ENCODE measurements at regions not wholly inside any gene's neighbourhood (a gene's known extent, or its start where the extent isn't known, plus 50 kb on each side); places are given as distances from the start of the nearest gene placed in this dataset.
A peak's percentile ranks its signal among the peaks of the same experiment; 100 is the strongest.

DNA sequence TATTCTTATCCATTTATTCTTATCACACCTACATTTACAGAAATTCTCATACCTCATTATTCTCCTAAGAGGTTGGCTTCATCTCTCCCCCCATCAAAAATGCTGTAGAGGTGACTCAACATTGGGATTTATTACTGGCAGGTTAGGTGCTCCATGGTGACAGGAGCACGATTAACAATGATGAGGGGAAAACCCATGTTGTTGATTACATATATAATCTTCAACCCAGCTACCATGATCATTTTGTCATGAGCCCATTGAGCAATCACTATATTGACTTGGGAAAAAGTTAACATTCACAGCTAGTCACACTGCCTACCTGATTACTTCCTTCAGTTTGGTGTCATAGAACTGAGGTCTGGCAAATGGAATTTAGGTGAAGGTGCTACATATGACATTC, 712.1 kb upstream of the CHRM3 start:
- DNase-seq (ENCODE audit: low read depth) = no peak
- Histone ChIP-seq H3K27me3 (replicated peaks; ENCODE audit: control insufficient read depth, insufficient read depth, low read length) (no peaks in the 10 kb centered on the region), H3K9ac (ENCODE audit: low read length) (no peak overlapping the region), H3K4me1 (ENCODE audit: control insufficient read depth, insufficient read depth, low read length) (no peaks in the 10 kb centered on the region), H3K36me3 (ENCODE audit: control insufficient read depth, insufficient read depth, low read length, severe bottlenecking) (no peaks in the 10 kb centered on the region), H3K9me3 (ENCODE audit: control insufficient read depth, low read length) (no peaks in the 10 kb centered on the region), H3K4me3 (ENCODE audit: low read length) (no peak overlapping the region)

DNA sequence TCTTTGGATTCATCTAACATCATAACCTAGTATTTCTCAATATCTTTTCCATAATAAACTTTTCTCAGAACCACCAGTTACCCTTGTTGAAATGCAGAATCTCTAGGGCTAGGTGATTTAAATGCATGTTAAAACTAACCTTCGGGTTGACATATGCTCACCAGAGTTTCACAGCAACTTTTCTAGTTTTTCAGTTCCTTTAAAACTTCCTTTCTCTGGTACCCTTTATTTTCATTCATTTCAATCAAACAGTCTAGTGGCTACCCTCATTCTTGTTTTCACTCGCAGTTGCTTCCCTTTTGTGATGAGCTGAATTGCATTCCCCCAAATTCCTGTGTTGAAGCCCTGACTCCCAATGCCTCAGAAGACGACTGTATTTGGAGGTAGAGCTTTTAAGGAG, 712.8 kb upstream of the CHRM3 start:
- Histone ChIP-seq H3K4me1 (ENCODE audit: control insufficient read depth, insufficient read depth, low read length) (no peaks in the 10 kb centered on the region), H3K4me3 (ENCODE audit: low read length) (no peak overlapping the region), H3K27me3 (replicated peaks; ENCODE audit: control insufficient read depth, insufficient read depth, low read length) (no peaks in the 10 kb centered on the region), H3K36me3 (ENCODE audit: control insufficient read depth, insufficient read depth, low read length, severe bottlenecking) (no peaks in the 10 kb centered on the region), H3K9ac (ENCODE audit: low read length) (no peak overlapping the region), H3K9me3 (ENCODE audit: control insufficient read depth, low read length) (no peaks in the 10 kb centered on the region)
- no peak for DNase-seq (ENCODE audit: low read depth)

DNA sequence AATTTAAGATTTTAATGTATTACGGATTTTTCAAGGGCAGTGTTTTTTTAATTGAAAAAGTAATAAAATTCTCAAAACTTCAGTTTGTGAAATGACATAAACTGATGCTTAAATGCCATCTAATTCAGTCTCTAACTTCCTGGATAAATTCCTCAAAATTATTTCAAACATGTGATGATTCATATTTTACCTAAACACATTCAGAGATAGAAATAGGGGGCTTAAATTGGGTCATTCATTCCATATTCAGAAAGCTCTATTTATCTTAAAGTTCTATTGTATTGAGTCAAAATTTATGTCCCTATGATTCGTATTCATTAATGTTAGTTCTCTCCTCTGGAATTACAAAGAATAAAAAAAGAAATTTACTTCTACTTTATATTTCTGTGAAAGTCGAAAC, 713.6 kb upstream of the CHRM3 start:
- no peaks in the 10 kb centered on the region for H3K9me3 ChIP-seq (ENCODE audit: control insufficient read depth, low read length)
- no peaks in the 10 kb centered on the region for H3K27me3 ChIP-seq (replicated peaks; ENCODE audit: control insufficient read depth, insufficient read depth, low read length)
- no peaks in the 10 kb centered on the region for H3K4me1 ChIP-seq (ENCODE audit: control insufficient read depth, insufficient read depth, low read length)

DNA sequence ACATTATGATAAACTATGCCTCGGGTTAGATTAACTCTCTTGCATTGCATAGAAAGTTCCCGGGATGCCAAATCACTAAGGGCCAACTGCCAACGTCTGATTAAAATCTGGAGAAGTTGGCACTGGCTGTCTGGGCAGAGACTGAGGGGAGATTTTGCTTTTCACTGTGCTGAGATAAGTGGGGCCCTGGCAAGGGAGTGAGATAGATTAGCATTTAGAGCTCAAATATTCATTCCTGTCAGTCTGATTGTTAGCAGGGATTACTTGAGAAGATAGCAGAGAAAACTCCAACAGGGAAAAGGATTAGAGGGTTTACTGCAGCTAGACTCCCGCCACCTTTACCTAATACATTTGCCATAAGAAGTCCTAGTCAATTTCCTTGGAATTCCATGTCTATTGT, 714.1 kb upstream of the CHRM3 start:
- no peaks in the 10 kb centered on the region for H3K9me3 ChIP-seq (ENCODE audit: control insufficient read depth, low read length)
- H3K36me3 ChIP-seq (ENCODE audit: control insufficient read depth, insufficient read depth, low read length, severe bottlenecking) = no peaks in the 10 kb centered on the region
- H3K4me3 ChIP-seq (ENCODE audit: low read length) = no peak overlapping the region
- peak; percentile 35 for DNase-seq (ENCODE audit: low read depth)
- no peaks in the 10 kb centered on the region for H3K4me1 ChIP-seq (ENCODE audit: control insufficient read depth, insufficient read depth, low read length)
- no peaks in the 10 kb centered on the region for H3K27me3 ChIP-seq (replicated peaks; ENCODE audit: control insufficient read depth, insufficient read depth, low read length)
- no peak overlapping the region for H3K9ac ChIP-seq (ENCODE audit: low read length)

More for the DNA sequence above, 713.6 kb upstream of the CHRM3 start:
- DNase-seq (ENCODE audit: low read depth) = no peak
- Histone ChIP-seq H3K9ac (ENCODE audit: low read length) (no peak overlapping the region), H3K4me3 (ENCODE audit: low read length) (no peak overlapping the region), H3K36me3 (ENCODE audit: control insufficient read depth, insufficient read depth, low read length, severe bottlenecking) (no peaks in the 10 kb centered on the region)

DNA sequence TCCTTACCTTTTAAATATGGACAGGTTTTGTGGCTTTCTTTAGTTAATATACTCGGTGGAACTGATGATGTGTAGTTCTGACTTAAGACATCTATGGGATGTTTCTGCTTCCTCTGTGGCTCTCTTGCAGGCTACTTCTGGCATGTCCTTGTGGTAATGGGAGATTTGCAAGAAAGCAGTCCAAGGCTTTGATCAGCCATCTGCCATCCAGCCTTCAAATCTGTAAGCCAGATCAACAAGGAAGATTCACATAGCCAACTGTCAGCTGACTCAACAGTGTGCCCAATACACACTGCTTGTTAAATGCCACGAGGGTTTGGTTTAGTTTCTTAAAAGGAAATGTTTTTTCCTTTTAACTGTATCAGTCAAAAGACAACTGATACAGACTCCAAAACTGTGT, 722.2 kb upstream of the CHRM3 start:
- DNase-seq (ENCODE audit: low read depth) = no peak

DNA sequence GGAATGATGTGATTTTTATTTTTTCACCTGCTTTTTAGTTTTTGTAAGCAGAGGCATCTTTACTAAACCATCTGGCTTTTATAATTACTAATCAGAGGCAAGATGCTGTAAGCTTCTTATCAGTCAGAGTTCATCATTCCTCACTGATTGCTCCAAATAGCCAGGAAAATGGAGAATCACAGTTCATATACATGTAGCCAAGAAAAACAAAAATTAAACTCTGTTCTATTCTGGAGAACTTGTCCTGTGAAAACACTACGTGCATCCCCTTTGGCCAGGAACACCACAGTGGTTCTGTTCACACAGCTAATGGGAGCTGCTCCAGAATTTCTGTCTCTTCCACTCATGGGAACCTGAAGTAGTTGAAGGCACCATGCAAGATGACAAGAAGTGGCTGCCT, 725.5 kb upstream of the CHRM3 start:
- Histone ChIP-seq H3K4me3 (ENCODE audit: low read length) (no peak overlapping the region), H3K27me3 (replicated peaks; ENCODE audit: control insufficient read depth, insufficient read depth, low read length) (no peaks in the 10 kb centered on the region), H3K36me3 (ENCODE audit: control insufficient read depth, insufficient read depth, low read length, severe bottlenecking) (no peaks in the 10 kb centered on the region), H3K9me3 (ENCODE audit: control insufficient read depth, low read length) (no peaks in the 10 kb centered on the region), H3K4me1 (ENCODE audit: control insufficient read depth, insufficient read depth, low read length) (peaks cover 11% of the 10 kb centered on the region), H3K9ac (ENCODE audit: low read length) (no peak overlapping the region)
- peak; percentile 39 for DNase-seq (ENCODE audit: low read depth)

More for the DNA sequence above, 722.2 kb upstream of the CHRM3 start:
- Histone ChIP-seq H3K9me3 (ENCODE audit: control insufficient read depth, low read length) (peaks cover 7% of the 10 kb centered on the region), H3K27me3 (replicated peaks; ENCODE audit: control insufficient read depth, insufficient read depth, low read length) (no peaks in the 10 kb centered on the region), H3K4me1 (ENCODE audit: control insufficient read depth, insufficient read depth, low read length) (peaks cover 1% of the 10 kb centered on the region), H3K4me3 (ENCODE audit: low read length) (no peak overlapping the region), H3K36me3 (ENCODE audit: control insufficient read depth, insufficient read depth, low read length, severe bottlenecking) (no peaks in the 10 kb centered on the region), H3K9ac (ENCODE audit: low read length) (no peak overlapping the region)

DNA sequence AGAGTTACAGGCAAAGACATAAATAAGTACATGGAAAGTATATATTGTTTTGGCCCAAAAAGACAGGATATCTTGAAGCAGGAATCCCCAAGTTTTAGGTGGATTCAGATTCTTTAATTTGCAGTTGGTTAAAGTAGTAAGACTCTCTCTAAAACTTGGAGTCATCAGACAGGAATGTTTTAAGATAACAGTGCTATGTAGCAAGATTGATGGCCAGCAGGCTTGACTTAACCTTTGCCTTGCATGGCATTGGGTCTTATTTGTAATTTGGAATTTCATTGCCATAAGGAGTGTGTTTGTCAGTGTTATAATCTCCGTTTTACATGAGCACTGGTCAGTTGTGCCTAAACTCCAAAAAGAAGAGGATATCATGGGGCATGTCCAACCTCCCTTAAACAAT, 727.6 kb upstream of the CHRM3 start:
- H3K4me1 ChIP-seq (ENCODE audit: control insufficient read depth, insufficient read depth, low read length) = peaks cover 11% of the 10 kb centered on the region
- H3K9me3 ChIP-seq (ENCODE audit: control insufficient read depth, low read length) = no peaks in the 10 kb centered on the region
- peak; percentile 57 for DNase-seq (ENCODE audit: low read depth)
- H3K36me3 ChIP-seq (ENCODE audit: control insufficient read depth, insufficient read depth, low read length, severe bottlenecking) = no peaks in the 10 kb centered on the region
- no peak overlapping the region for H3K9ac ChIP-seq (ENCODE audit: low read length)
- no peaks in the 10 kb centered on the region for H3K27me3 ChIP-seq (replicated peaks; ENCODE audit: control insufficient read depth, insufficient read depth, low read length)
- H3K4me3 ChIP-seq (ENCODE audit: low read length) = peak overlapping the region; percentile 18

DNA sequence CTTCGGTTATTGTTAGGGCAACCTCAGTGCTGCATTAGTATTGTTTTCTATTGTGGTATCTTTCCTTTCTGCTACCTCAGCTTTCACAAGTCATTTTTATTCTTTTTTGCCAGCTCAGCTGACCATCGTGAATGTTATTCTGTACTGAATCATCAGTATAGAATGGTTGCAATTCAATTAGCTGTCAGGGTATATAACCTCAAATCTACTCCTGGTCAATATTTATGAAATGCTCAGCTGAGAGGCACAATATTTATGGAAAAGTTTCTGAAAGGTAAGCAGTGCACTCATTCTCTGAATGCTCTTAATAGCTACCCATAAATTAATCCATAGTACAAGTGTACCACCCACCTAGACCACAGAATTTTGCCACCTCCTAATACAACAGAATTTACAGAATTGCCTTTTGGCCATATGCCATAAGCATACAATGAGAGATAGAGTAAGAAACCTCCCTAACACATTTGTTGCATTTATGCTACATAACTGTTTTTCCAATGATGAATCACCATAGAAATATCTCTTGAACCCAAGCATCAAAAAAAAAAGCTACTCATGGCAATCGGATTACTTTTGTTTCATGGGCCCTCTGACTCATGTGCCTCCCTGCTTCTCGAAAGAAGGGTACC, 732.6 kb upstream of the CHRM3 start:
- H3K36me3 ChIP-seq (ENCODE audit: control insufficient read depth, insufficient read depth, low read length, severe bottlenecking) = no peaks in the 10 kb centered on the region
- peak overlapping the region; percentile 0 for H3K4me3 ChIP-seq (ENCODE audit: low read length)
- no peaks in the 10 kb centered on the region for H3K9me3 ChIP-seq (ENCODE audit: control insufficient read depth, low read length)
- peak; percentile 60 for DNase-seq (ENCODE audit: low read depth)
- H3K4me1 ChIP-seq (ENCODE audit: control insufficient read depth, insufficient read depth, low read length) = peaks cover 14% of the 10 kb centered on the region
- H3K9ac ChIP-seq (ENCODE audit: low read length) = no peak overlapping the region
- H3K27me3 ChIP-seq (replicated peaks; ENCODE audit: control insufficient read depth, insufficient read depth, low read length) = no peaks in the 10 kb centered on the region

DNA sequence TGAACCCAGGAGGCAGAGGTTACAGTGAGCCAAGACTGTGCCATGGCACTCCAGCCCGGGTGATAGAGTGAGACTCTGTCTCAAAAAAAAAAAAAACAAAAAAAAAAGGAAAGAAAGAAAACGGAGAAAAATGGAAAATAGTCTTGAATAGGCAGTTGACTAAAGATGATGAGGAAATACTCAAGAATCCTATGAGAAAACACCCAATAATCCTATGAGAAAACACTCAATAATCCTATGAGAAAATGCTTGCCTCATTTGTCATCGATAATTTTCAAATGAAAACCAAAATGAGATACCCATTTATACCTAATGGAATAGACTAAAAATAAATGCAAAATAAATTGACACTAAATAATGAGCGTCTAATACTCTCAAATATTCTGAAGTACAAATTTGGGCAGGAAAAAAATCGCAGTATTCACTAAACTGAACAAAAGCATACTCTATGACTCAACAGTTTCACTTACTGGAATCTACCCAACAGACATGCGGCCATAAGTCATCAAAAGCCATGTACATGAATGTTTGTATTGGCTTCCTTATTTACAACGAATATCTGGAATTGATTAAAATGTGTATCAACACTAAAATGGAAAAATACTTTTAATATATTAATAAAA, 733.9 kb upstream of the CHRM3 start:
- Histone ChIP-seq H3K4me1 (ENCODE audit: control insufficient read depth, insufficient read depth, low read length) (peaks cover 8% of the 10 kb centered on the region), H3K9ac (ENCODE audit: low read length) (no peak overlapping the region), H3K36me3 (ENCODE audit: control insufficient read depth, insufficient read depth, low read length, severe bottlenecking) (no peaks in the 10 kb centered on the region), H3K27me3 (replicated peaks; ENCODE audit: control insufficient read depth, insufficient read depth, low read length) (no peaks in the 10 kb centered on the region), H3K9me3 (ENCODE audit: control insufficient read depth, low read length) (no peaks in the 10 kb centered on the region), H3K4me3 (ENCODE audit: low read length) (no peak overlapping the region)
- DNase-seq (ENCODE audit: low read depth) = peak; percentile 81

DNA sequence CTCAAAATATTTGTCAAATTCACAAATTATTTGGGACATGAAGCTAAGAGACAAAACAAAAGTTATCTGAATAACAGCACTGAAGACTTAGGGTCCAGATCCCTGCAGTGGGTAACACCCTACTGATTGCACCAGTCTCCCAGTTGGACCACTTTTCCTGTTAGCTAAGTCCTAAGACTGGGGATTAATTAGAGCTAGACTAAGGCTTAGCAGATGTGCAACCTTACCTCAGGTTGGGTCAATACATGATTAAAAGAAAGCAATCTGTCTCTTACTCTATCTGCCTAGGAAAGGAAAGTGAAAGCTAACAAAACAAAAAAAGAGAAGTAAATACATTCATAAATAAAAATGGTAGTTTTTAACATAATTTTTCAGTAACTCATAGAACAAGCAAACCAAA, 737.2 kb upstream of the CHRM3 start:
- DNase-seq (ENCODE audit: low read depth) = no peak
- Histone ChIP-seq H3K4me3 (ENCODE audit: low read length) (no peak overlapping the region), H3K9ac (ENCODE audit: low read length) (no peak overlapping the region), H3K4me1 (ENCODE audit: control insufficient read depth, insufficient read depth, low read length) (peaks cover 8% of the 10 kb centered on the region), H3K27me3 (replicated peaks; ENCODE audit: control insufficient read depth, insufficient read depth, low read length) (no peaks in the 10 kb centered on the region), H3K36me3 (ENCODE audit: control insufficient read depth, insufficient read depth, low read length, severe bottlenecking) (no peaks in the 10 kb centered on the region), H3K9me3 (ENCODE audit: control insufficient read depth, low read length) (no peaks in the 10 kb centered on the region)

DNA sequence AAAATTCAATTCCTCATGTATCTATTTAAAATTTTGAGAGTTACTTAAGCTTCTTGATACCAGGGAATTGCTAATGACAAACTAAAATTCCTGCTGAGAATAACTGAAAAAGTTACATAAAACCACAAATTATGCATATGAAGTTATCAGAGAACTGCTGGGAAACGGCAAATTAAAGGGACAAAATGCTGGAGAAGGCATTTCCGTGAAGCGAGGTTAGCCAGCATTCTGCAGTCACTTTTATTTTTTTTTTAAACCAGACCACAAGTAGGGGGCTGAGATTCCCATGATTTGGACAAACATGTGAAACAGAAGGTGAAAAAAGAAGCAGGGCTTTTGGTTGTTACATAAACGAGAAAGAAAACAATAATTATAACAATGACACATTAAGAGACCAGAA, 737.6 kb upstream of the CHRM3 start:
- no peak overlapping the region for H3K4me3 ChIP-seq (ENCODE audit: low read length)
- H3K36me3 ChIP-seq (ENCODE audit: control insufficient read depth, insufficient read depth, low read length, severe bottlenecking) = no peaks in the 10 kb centered on the region
- no peak overlapping the region for H3K9ac ChIP-seq (ENCODE audit: low read length)
- peaks cover 7% of the 10 kb centered on the region for H3K4me1 ChIP-seq (ENCODE audit: control insufficient read depth, insufficient read depth, low read length)
- H3K9me3 ChIP-seq (ENCODE audit: control insufficient read depth, low read length) = no peaks in the 10 kb centered on the region
- DNase-seq (ENCODE audit: low read depth) = no peak
- H3K27me3 ChIP-seq (replicated peaks; ENCODE audit: control insufficient read depth, insufficient read depth, low read length) = no peaks in the 10 kb centered on the region

DNA sequence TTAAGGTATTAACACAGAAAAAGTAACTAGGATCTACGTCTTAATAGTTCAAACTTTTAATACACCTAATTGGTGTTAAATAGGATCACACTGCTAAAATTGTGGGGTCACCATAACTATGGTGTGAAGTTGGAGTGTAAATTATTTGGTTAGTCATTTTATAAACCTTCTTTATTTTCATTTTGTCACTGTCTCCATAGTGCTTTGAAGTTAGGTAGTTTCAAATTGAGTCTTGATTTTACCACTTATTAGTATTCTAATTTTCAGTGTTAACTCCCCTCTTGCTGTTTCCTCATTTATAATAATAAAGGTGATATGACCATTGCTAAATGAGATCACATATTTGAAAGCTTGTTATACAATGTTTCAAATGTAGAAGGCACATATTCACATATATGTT, 738.1 kb upstream of the CHRM3 start:
- no peaks in the 10 kb centered on the region for H3K27me3 ChIP-seq (replicated peaks; ENCODE audit: control insufficient read depth, insufficient read depth, low read length)
- peaks cover 2% of the 10 kb centered on the region for H3K4me1 ChIP-seq (ENCODE audit: control insufficient read depth, insufficient read depth, low read length)
- H3K9me3 ChIP-seq (ENCODE audit: control insufficient read depth, low read length) = no peaks in the 10 kb centered on the region
- no peaks in the 10 kb centered on the region for H3K36me3 ChIP-seq (ENCODE audit: control insufficient read depth, insufficient read depth, low read length, severe bottlenecking)
- no peak overlapping the region for H3K9ac ChIP-seq (ENCODE audit: low read length)
- DNase-seq (ENCODE audit: low read depth) = no peak
- H3K4me3 ChIP-seq (ENCODE audit: low read length) = no peak overlapping the region

Measured in adipocyte (in vitro differentiated cells).